Esophagus muscularis mucosa (tissue), 3 donors: ENCODE measurements at regions not wholly inside any gene's neighbourhood (a gene's known extent, or its start where the extent isn't known, plus 50 kb on each side); places are given as distances from the start of the nearest gene placed in this dataset.

ENCODE experiments used
- POLR2A ChIP-seq: fragments of 450-650 bp; IDR thresholded peaks from one replicate; pipeline ENCODE4 v1.6.1; 2017; ENCODE audit warnings: antibody characterized with exemption, moderate library complexity, mild to moderate bottlenecking, low read depth
- TF ChIP-seq, protein P1 (sequence below), 3 experiments: fragments of 200-600 bp in 2 of 3; fragments of 450-650 bp in 1 of 3; sonication (generic) in 2 of 3; IDR thresholded peaks; one replicate each; pipeline ENCODE4 v1.5.1; 2017 to 2019; ENCODE audit warnings: antibody characterized with exemption in 3 of 3, mild to moderate bottlenecking in 2 of 3, moderate library complexity in 1 of 3

DNA sequence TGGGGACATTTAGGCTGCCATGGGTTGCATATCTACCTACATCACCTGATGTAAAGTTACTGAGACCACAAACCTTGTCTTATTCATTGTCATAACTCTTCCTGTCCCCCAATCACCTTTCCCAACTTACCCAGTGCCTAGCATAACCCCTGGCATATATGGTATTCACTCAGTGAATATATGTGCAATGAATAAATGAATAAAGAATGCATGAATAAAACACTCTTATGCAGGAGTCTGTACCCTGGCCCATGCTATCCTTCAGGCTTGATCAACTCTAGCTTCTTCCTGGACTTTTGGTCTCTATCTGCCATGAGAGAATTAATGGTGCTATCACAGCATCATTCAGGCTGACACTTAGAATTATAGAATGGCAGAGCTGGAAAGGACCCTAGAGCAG, 285.2 kb downstream of the SMARCA2 start:
- TF ChIP-seq, protein P1, sequence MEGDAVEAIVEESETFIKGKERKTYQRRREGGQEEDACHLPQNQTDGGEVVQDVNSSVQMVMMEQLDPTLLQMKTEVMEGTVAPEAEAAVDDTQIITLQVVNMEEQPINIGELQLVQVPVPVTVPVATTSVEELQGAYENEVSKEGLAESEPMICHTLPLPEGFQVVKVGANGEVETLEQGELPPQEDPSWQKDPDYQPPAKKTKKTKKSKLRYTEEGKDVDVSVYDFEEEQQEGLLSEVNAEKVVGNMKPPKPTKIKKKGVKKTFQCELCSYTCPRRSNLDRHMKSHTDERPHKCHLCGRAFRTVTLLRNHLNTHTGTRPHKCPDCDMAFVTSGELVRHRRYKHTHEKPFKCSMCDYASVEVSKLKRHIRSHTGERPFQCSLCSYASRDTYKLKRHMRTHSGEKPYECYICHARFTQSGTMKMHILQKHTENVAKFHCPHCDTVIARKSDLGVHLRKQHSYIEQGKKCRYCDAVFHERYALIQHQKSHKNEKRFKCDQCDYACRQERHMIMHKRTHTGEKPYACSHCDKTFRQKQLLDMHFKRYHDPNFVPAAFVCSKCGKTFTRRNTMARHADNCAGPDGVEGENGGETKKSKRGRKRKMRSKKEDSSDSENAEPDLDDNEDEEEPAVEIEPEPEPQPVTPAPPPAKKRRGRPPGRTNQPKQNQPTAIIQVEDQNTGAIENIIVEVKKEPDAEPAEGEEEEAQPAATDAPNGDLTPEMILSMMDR (IDR thresholded peaks at IDR 0.05) = no peak
- no peak for TF ChIP-seq POLR2A
